HG03442 (cell line): ENCODE measurements at regions not wholly inside any gene's neighbourhood (a gene's known extent, or its start where the extent isn't known, plus 50 kb on each side); places are given as distances from the start of the nearest gene placed in this dataset.

Experiments
- ATAC-seq: cut with Tn5 transposase; IDR thresholded peaks from one replicate; pipeline ENCODE4 v1.9.1; 2021; ENCODE audit warnings: mild to moderate bottlenecking, moderate library complexity; ENCODE audit not compliant: unreplicated experiment

DNA sequence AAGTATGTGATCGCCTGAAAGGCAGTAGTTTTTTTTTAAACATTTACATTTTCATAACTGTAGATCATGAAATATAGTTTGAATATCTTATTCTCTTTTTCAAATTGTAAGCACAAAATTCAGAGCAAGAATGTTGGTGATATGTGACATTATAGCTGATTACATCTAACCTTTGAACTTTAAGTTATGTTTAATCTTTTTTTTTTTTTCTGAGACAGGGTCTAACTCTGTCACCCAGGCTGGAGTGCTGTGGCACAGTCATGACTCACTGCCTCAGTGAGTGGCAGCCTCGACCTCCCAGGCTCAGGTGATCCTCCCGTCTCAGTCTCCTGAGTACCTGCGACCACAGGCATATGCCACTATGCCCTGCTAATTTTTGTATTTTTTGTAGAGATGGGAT lies 278.7 kb upstream of the NEBL start:
- no peak for ATAC-seq

DNA sequence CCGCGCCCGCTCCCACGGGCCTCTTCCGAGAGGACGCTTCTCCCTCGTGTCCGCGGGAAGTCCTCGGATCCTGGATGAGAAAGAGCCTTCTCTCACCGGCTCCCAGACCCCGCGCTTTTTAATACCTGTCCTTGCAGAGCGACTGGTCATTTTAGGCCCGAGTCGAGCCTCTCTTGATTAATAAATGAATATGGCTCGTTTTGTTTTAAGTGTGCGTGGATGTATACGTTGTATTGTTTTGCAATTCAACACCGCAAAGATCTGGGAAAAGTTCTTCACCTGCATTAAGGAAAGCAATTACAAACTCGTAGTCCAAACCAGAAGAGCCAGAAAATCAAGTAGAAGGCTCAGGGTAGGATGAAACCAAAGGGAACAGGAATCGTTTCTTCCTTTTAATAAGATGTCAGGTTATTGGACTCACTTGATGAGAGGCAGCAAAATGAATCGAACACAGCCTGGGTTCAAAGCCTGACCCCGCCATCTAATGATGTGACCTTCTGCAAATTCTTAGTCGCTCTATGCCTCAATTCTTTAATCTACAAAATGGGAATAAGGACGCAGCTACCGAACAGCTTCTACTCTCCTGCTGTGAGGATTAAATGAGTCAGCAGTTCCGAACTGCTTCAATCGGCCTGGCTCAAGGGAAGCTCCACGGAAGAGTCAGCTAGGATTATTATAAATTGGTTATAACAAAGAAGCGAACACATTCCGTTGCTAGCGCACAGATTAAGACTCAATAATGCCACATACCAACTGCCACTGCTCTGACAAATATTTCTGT lies 277.8 kb upstream of the NEBL start:
- ATAC-seq = no peak

GRCh38 chr10:21173802-21174714 lies 276.9 kb upstream of the NEBL start:
- ATAC-seq = no peak

DNA sequence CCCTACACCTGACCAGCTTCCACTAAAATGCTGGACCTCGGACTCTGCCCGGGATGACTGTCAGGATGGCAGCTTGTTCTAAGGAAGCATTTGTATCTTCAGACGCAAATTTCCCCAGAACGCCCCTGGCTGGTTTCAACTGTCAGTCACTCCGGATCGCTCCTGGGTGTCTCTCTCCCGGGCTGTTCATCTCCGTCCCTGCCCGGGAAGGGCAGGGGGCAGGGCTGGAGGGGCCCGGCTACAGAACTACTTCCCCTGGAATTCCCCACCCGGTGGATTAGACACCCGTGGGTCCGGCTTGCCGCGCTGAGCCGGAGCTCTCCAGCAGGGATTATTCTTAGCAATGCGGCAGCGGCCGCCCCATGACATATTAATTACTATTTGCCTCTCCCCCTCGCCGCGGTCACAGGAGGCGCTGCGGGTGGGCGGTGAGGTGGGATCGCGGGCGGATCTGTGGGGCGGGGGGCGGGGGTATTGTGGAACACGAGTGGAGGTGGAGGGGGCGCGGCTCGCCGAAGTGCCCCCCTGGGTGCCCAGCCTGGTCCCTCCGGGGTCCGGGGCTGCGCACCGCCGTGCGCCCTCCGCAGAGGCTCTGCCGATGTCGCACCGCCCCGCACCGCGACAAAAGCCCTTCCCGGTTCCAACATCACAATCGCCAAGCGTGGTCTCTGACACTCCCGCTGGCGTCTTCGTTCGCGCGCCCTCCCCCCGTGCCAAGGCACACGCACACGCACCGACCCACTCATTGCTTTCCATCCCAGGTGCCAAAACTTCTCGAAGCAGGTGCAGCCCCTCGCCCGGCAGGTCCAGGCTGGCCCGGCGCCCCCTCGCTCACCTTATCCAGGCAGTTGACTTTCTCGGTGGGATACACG lies 276.1 kb upstream of the NEBL start:
- no peak for ATAC-seq

DNA sequence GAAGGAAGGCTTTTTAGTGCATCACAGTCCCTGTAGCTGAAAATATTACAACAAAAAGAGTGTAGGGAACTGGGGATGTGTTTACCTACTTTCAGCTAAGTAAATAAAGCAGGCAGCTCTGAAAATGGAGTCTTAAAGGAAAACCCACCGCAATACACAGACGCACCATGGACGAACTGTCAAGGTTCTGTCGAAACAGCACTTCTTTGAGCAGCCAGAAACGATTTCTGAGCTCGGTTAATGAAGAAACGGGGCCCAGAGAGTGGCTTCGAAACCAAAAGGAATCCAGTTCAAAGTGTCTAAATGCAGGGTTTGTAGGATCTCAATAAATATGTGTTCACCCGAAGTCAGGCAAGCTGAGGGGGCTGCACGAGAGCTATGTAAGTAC lies 275.4 kb upstream of the NEBL start:
- ATAC-seq = no peak

DNA sequence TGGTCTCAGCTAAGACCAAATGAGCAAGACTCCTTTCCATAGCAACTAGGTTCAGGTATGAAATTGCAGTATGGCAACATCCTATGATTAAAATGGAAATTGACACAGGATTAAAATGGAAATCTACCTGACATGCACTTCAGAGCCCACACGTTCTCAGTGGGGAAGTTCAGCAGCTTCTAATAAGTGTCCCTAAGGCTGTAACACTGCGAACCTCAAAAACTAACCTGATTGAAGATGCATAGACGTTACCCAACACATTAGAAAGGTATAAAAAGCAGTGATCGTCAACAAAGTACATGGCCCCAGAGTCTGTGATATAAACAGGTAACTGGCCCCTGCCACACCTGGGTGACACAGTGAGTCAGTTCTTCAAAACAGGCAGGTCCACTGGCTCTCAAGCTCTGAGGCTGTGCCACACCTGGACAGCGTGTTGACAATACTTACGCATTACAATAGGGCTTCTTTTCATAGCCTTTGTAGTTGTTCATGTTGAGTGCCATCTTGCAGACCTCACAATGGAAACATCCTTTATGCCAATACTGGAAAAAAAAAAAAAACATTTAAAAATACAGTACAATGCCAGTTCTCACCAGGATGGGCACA lies 274.9 kb upstream of the NEBL start:
- ATAC-seq = no peak

DNA sequence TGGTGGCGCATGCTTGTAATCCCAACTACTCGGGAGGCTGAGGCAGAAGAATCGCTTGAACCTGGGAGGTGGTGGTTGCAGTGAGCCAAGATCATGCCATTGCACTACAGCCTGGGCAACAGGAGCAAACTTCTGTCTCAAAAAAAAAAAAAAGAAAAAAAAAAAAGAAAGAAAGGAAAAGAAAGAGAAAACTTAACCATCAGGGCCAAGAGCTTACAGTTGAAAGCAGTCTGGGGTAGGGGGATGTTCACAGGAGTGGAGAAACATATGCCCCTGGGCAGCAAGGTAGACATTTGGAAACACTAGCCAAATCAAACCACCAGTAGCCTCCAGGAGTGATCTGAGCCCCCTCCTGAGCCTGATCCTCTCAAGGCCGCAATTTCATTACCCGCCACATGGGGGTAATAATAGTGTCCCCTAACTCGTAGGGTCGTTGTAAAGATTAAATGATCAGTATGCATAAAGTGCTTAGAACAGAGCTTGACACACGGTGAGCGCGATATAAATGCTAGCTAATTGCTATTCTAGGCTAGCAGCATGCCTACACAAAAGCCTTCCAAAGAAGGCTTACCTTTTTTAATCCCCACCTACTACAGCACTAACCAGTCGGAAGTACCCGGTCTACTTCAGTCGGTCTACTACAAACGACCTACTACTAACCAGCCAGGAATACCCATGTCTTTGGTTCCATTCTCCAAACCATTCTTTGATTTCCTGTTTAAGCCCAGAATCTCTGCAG lies 274.3 kb upstream of the NEBL start:
- ATAC-seq = no peak

- ATAC-seq = no peak
These were observed 273.1 kb upstream of the NEBL start for GRCh38 chr10:21170216-21170615.

- no peak for ATAC-seq
These were observed 272.2 kb upstream of the NEBL start for GRCh38 chr10:21169271-21169670.

DNA sequence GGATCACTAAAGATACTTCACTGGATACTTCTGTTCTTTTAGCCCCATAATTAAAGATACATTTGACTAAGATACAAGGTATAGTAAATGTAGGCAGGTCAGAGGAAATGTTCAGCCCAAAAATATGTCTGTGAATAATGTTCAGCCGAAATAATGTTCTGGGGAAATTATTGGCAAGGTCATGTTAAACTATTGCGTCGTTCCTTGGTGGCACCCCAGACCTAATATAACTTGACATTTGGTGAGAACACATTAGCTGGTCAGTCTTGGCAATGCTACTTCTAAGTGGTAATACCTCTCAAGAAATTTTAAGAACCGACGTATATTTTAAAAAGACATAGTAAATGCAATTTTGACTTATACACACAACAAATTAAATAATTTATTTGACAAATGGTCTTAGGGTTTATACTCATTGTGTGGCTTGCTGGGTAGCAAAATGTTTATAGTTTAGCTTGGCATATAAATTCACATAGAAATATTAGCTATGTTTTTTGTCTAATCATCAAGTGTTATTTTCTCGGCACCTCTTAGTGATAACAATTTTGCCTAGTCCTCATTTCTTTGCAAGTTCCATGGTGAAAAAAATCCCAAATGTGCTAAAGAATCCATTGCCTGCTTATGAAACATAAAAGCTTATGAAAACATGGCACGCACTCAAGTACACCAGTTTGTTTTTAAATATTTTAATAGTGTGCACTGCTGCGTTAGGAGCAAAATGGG lies 270.3 kb upstream of the NEBL start:
- ATAC-seq = no peak

GRCh38 chr10:21166557-21167287 lies 269.6 kb upstream of the NEBL start:
- no peak for ATAC-seq

- no peak for ATAC-seq
These were observed 268.4 kb upstream of the NEBL start for GRCh38 chr10:21165489-21165888.

DNA sequence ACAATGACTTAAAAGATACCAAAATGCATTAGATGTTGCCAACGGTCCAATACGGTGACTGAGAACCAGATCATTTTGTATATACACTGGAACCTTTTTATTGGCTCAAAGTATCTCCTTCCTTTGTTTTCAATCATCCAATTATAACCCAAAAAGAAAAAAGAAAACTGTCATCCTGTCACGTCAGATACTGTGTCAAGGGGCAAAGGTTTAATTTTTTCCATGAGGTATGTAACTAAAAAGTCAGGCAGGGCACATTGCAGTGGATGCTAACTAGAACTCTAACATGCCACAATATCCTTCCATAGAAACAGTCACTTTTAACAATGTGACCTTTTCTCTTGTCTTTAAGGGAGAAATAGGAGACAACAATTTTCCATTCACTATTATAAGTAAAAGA lies 267.6 kb upstream of the NEBL start:
- no peak for ATAC-seq

- no peak for ATAC-seq
These were observed 265.8 kb upstream of the NEBL start for GRCh38 chr10:21162948-21163347.

GRCh38 chr10:21161647-21162046 lies 264.5 kb upstream of the NEBL start:
- no peak for ATAC-seq

GRCh38 chr10:21161090-21161625 lies 264.0 kb upstream of the NEBL start:
- ATAC-seq = no peak

GRCh38 chr10:21160116-21160515 lies 263.0 kb upstream of the NEBL start:
- ATAC-seq = no peak

- ATAC-seq = no peak
These were observed 262.6 kb upstream of the NEBL start for GRCh38 chr10:21159669-21160068.
